ENCODE measurements at regions not wholly inside any gene's neighbourhood (a gene's known extent, or its start where the extent isn't known, plus 50 kb on each side); places are given as distances from the start of the nearest gene placed in this dataset.

GRCh38 chr12:98253207-98254037 lies 262.0 kb upstream of the TMPO start:
- Histone ChIP-seq H3K4me1 (no peaks in the 10 kb centered on the region), H3K36me3 (no peaks in the 10 kb centered on the region), H3K27ac (no peak overlapping the region), H3K4me3 (no peak overlapping the region), H3K27me3 (no peaks in the 10 kb centered on the region), H3K9me3 (no peaks in the 10 kb centered on the region)
- intact Hi-C loops (cut with DNase I): no loop called here
- TF ChIP-seq CTCF (IDR thresholded peaks at IDR 0.05): no peak
- DNase-seq (ENCODE audit: low spot score in 2 of 2): no peak

GRCh38 chr12:98256830-98257229 lies 258.6 kb upstream of the TMPO start:
- no peak for DNase-seq (ENCODE audit: low spot score in 2 of 2)
- TF ChIP-seq CTCF (IDR thresholded peaks at IDR 0.05): no peak
- H3K9me3 ChIP-seq: no peaks in the 10 kb centered on the region

GRCh38 chr12:98259693-98260092 lies 255.7 kb upstream of the TMPO start:
- no peak for TF ChIP-seq CTCF (IDR thresholded peaks at IDR 0.05)
- H3K4me3 ChIP-seq: no peak overlapping the region
- H3K27me3 ChIP-seq: no peaks in the 10 kb centered on the region
- DNase-seq (ENCODE audit: low spot score in 2 of 2): no peak
- no peaks in the 10 kb centered on the region for H3K4me1 ChIP-seq
- no peaks in the 10 kb centered on the region for H3K36me3 ChIP-seq
- intact Hi-C loops (cut with DNase I): no loop called here
- H3K9me3 ChIP-seq: no peaks in the 10 kb centered on the region
- H3K27ac ChIP-seq: no peak overlapping the region

More at GRCh38 chr12:98256830-98257229, 258.6 kb upstream of the TMPO start:
- H3K36me3 ChIP-seq: no peaks in the 10 kb centered on the region
- H3K4me3 ChIP-seq: no peak overlapping the region
- no peaks in the 10 kb centered on the region for H3K4me1 ChIP-seq
- no peak overlapping the region for H3K27ac ChIP-seq
- intact Hi-C loops (cut with DNase I): no loop called here
- no peaks in the 10 kb centered on the region for H3K27me3 ChIP-seq

GRCh38 chr12:98260276-98260675 lies 255.1 kb upstream of the TMPO start:
- no peaks in the 10 kb centered on the region for H3K36me3 ChIP-seq
- H3K27me3 ChIP-seq: no peaks in the 10 kb centered on the region
- no peak for TF ChIP-seq CTCF (IDR thresholded peaks at IDR 0.05)
- intact Hi-C loops (cut with DNase I): no loop called here
- H3K27ac ChIP-seq: no peak overlapping the region
- no peak overlapping the region for H3K4me3 ChIP-seq
- DNase-seq (ENCODE audit: low spot score in 2 of 2): no peak
- H3K9me3 ChIP-seq: no peaks in the 10 kb centered on the region
- H3K4me1 ChIP-seq: no peaks in the 10 kb centered on the region

GRCh38 chr12:98262902-98263301 lies 252.5 kb upstream of the TMPO start:
- Histone ChIP-seq H3K4me3 (no peak overlapping the region), H3K9me3 (no peaks in the 10 kb centered on the region), H3K36me3 (no peaks in the 10 kb centered on the region), H3K4me1 (no peaks in the 10 kb centered on the region), H3K27ac (no peak overlapping the region), H3K27me3 (no peaks in the 10 kb centered on the region)
- no peak for TF ChIP-seq CTCF (IDR thresholded peaks at IDR 0.05)
- DNase-seq (ENCODE audit: low spot score in 2 of 2): no peak
- intact Hi-C loops (cut with DNase I): no loop called here
